Epithelial cell of proximal tubule (primary cell): ENCODE measurements at regions not wholly inside any gene's neighbourhood (a gene's known extent, or its start where the extent isn't known, plus 50 kb on each side); places are given as distances from the start of the nearest gene placed in this dataset.

Experiments
- DNase-seq: peaks from one replicate; pipeline ENCODE4 v3.0.0-alpha.2; 2011; ENCODE audit warnings: low read depth
- H3K4me3 ChIP-seq: 2 replicates; pipeline ENCODE4 v1.5.1; 2011; ENCODE audit warnings: low read depth, mild to moderate bottlenecking, low read length
- CTCF ChIP-seq: conservative IDR thresholded peaks from 2 replicates; pipeline ENCODE4 v1.5.1; 2012; ENCODE audit warnings: low read depth, mild to moderate bottlenecking, low read length

GRCh38 chr1:95957748-95958147 lies 723.7 kb downstream of the RWDD3 start:
- no peak for TF ChIP-seq CTCF
- DNase-seq, result no peak
- no peak overlapping the region for H3K4me3 ChIP-seq

GRCh38 chr1:95966866-95967265 lies 732.9 kb downstream of the RWDD3 start:
- no peak for TF ChIP-seq CTCF
- no peak for DNase-seq
- no peak overlapping the region for H3K4me3 ChIP-seq

DNA sequence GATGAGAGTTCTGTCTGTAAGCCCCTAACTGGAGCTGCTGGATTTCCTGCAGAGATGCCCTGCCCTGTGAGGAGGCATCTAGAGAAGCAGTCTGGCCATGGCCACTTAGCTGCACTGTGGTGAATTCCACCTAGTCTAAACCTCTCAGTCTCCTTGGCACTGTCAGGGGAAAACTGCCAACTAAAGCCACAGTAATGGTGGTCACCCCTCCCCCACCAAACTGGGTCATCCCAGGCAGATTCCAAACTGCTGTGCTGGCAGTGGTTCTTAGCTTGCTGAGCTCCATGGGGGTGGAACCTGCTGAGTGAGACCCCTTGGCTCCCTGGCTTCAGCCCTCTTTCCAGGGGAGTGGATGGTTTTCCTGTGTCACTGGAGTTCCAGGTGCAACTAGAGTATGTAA lies 740.6 kb downstream of the RWDD3 start:
- no peak overlapping the region for H3K4me3 ChIP-seq
- TF ChIP-seq CTCF, result no peak
- DNase-seq, result peak; percentile 18

DNA sequence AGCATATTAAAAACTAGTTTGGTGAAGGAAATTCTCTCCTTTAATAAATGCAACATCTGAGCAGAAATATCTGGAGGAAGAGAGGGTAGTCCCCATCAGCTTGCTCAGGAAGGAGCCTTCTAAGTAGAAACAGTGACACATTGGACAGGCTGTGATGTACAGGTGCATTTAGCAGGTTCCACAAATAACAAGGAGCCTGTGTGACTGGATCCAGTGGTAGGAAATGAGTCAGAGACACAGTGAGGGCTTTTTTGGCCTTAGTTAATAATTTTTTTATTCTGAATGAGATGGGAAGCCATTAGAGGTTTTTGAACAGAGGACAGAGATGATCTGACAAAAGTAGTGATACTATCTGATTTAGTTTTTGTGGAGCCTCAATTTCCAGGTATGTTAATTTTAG lies 738.9 kb upstream of the PTBP2 start:
- no peak for TF ChIP-seq CTCF
- DNase-seq, result no peak
- H3K4me3 ChIP-seq, result no peak overlapping the region

- no peak overlapping the region for H3K4me3 ChIP-seq
- TF ChIP-seq CTCF, result no peak
- DNase-seq, result no peak
Observed at GRCh38 chr1:95983831-95984230, 737.8 kb upstream of the PTBP2 start.

GRCh38 chr1:95984798-95985374 lies 736.7 kb upstream of the PTBP2 start:
- TF ChIP-seq CTCF, result no peak
- no peak overlapping the region for H3K4me3 ChIP-seq
- DNase-seq, result no peak

- H3K4me3 ChIP-seq, result no peak overlapping the region
- TF ChIP-seq CTCF, result no peak
- DNase-seq, result no peak
Observed at GRCh38 chr1:95990033-95990432, 731.6 kb upstream of the PTBP2 start.
